ENCODE measurements at regions not wholly inside any gene's neighbourhood (a gene's known extent, or its start where the extent isn't known, plus 50 kb on each side); places are given as distances from the start of the nearest gene placed in this dataset.

DNA sequence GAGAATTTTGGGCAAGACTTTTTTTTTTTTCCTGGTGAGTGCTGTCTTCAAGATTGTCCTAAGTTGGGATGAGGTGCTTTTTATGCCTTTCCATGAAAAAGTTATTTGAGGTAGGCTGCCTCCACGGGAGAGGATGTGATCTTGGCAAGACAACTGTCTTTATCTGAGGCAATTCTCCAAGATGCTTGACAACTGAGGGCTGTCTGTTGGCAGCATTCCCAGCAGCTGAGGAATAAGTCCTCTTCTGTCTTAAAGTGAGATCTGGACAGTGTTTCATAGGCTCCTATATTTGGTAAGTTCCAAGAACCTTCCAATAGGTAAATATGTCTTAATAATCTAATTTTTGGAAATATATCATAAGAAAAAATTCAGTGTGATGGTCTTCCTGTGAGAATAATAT lies 662.0 kb downstream of the CDH11 start:
- Histone ChIP-seq H3K27ac (replicated peaks) (no peak overlapping the region), H3K4me3 (replicated peaks; ENCODE audit: insufficient read depth, low read length) (no peak overlapping the region), H3K27me3 (ENCODE audit: insufficient read depth, poor library complexity, severe bottlenecking) (no peaks in the 10 kb centered on the region)
- no peak for DNase-seq (ENCODE audit: low read depth in 1 of 2, low spot score in 1 of 2)
- no peak for TF ChIP-seq SPI1 (IDR thresholded peaks at IDR 0.05; ENCODE audit: borderline replicate concordance, low read depth)
- TF ChIP-seq POLR2AphosphoS5 (IDR thresholded peaks at IDR 0.05; ENCODE audit: low read depth): no peak
- TF ChIP-seq, protein P1, sequence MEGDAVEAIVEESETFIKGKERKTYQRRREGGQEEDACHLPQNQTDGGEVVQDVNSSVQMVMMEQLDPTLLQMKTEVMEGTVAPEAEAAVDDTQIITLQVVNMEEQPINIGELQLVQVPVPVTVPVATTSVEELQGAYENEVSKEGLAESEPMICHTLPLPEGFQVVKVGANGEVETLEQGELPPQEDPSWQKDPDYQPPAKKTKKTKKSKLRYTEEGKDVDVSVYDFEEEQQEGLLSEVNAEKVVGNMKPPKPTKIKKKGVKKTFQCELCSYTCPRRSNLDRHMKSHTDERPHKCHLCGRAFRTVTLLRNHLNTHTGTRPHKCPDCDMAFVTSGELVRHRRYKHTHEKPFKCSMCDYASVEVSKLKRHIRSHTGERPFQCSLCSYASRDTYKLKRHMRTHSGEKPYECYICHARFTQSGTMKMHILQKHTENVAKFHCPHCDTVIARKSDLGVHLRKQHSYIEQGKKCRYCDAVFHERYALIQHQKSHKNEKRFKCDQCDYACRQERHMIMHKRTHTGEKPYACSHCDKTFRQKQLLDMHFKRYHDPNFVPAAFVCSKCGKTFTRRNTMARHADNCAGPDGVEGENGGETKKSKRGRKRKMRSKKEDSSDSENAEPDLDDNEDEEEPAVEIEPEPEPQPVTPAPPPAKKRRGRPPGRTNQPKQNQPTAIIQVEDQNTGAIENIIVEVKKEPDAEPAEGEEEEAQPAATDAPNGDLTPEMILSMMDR (IDR thresholded peaks at IDR 0.05; ENCODE audit: insufficient read depth, low read length): no peak
- TF ChIP-seq, protein P2, sequence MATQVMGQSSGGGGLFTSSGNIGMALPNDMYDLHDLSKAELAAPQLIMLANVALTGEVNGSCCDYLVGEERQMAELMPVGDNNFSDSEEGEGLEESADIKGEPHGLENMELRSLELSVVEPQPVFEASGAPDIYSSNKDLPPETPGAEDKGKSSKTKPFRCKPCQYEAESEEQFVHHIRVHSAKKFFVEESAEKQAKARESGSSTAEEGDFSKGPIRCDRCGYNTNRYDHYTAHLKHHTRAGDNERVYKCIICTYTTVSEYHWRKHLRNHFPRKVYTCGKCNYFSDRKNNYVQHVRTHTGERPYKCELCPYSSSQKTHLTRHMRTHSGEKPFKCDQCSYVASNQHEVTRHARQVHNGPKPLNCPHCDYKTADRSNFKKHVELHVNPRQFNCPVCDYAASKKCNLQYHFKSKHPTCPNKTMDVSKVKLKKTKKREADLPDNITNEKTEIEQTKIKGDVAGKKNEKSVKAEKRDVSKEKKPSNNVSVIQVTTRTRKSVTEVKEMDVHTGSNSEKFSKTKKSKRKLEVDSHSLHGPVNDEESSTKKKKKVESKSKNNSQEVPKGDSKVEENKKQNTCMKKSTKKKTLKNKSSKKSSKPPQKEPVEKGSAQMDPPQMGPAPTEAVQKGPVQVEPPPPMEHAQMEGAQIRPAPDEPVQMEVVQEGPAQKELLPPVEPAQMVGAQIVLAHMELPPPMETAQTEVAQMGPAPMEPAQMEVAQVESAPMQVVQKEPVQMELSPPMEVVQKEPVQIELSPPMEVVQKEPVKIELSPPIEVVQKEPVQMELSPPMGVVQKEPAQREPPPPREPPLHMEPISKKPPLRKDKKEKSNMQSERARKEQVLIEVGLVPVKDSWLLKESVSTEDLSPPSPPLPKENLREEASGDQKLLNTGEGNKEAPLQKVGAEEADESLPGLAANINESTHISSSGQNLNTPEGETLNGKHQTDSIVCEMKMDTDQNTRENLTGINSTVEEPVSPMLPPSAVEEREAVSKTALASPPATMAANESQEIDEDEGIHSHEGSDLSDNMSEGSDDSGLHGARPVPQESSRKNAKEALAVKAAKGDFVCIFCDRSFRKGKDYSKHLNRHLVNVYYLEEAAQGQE (IDR thresholded peaks at IDR 0.05; ENCODE audit: insufficient replicate concordance, low read depth): no peak
- TF ChIP-seq GABPA (IDR thresholded peaks at IDR 0.05; ENCODE audit: low read depth): no peak

DNA sequence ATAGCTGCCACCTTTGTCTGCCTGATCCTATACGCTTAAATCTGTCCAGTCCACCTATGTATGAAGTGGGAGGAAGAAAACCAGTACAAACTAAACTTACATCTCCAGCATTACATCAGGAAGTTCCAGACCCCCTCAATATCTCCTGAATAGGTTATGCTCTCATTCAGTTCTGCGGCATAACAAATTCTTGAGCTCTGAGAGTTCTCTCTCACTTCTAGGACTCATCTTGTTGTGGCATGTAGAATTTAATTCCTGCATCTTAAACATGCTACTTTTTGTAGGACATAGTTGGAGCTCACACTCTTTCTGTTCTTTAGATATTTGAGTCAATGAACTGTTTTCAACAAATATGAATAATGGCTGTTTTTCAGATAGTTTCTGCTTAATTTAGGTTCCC lies 662.5 kb downstream of the CDH11 start:
- DNase-seq (ENCODE audit: low read depth in 1 of 2, low spot score in 1 of 2): no peak
- no peak overlapping the region for H3K27ac ChIP-seq (replicated peaks)
- no peak for TF ChIP-seq GABPA (IDR thresholded peaks at IDR 0.05; ENCODE audit: low read depth)
- TF ChIP-seq SPI1 (IDR thresholded peaks at IDR 0.05; ENCODE audit: borderline replicate concordance, low read depth): no peak
- TF ChIP-seq, protein P1 (IDR thresholded peaks at IDR 0.05; ENCODE audit: insufficient read depth, low read length): no peak
- TF ChIP-seq, protein P2 (IDR thresholded peaks at IDR 0.05; ENCODE audit: insufficient replicate concordance, low read depth): no peak
- no peak for TF ChIP-seq POLR2AphosphoS5 (IDR thresholded peaks at IDR 0.05; ENCODE audit: low read depth)

DNA sequence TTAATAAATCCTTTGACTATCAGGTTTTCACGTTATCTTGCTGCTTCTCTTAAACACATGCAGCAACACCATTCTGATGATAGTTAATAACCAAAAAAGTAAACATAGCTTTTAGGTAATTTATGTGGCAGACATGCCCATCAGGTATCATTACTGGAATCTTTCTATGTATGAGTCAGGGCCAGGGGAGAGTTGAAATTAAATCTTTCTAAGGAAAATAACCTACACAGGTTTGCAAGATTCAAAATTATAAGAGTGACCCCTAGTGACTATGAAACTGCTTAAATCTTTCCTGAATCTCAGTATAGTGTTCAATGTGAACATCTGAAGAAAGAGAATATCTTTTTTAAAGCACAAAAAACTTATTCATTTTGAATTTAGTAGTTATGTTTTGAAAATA lies 666.6 kb downstream of the CDH11 start:
- Histone ChIP-seq H3K27me3 (ENCODE audit: insufficient read depth, poor library complexity, severe bottlenecking) (no peaks in the 10 kb centered on the region), H3K27ac (replicated peaks) (no peak overlapping the region), H3K4me3 (replicated peaks; ENCODE audit: insufficient read depth, low read length) (no peak overlapping the region)
- TF ChIP-seq, protein P1 (IDR thresholded peaks at IDR 0.05; ENCODE audit: insufficient read depth, low read length): no peak
- no peak for TF ChIP-seq SPI1 (IDR thresholded peaks at IDR 0.05; ENCODE audit: borderline replicate concordance, low read depth)
- TF ChIP-seq POLR2AphosphoS5 (IDR thresholded peaks at IDR 0.05; ENCODE audit: low read depth): no peak
- TF ChIP-seq, protein P2 (IDR thresholded peaks at IDR 0.05; ENCODE audit: insufficient replicate concordance, low read depth): no peak
- TF ChIP-seq GABPA (IDR thresholded peaks at IDR 0.05; ENCODE audit: low read depth): no peak
- DNase-seq (ENCODE audit: low read depth in 1 of 2, low spot score in 1 of 2): no peak

More for the DNA sequence above, 662.5 kb downstream of the CDH11 start:
- Histone ChIP-seq H3K27me3 (ENCODE audit: insufficient read depth, poor library complexity, severe bottlenecking) (no peaks in the 10 kb centered on the region), H3K4me3 (replicated peaks; ENCODE audit: insufficient read depth, low read length) (no peak overlapping the region)

Measured in HL-60 (cell line).